ENCODE measurements at regions not wholly inside any gene's neighbourhood (a gene's known extent, or its start where the extent isn't known, plus 50 kb on each side); places are given as distances from the start of the nearest gene placed in this dataset.

- TF ChIP-seq ATF1 (CRISPR knock-in tag; IDR thresholded peaks at IDR 0.05) (no peak), CTCF (IDR thresholded peaks at IDR 0.05) (no peak), MLX (CRISPR knock-in tag; IDR thresholded peaks at IDR 0.05) (no peak), CREM (CRISPR knock-in tag; IDR thresholded peaks at IDR 0.05) (no peak), NFYB (CRISPR knock-in tag; conservative IDR thresholded peaks at IDR 0.05; ENCODE audit: low read depth) (no peak), SMAD4 (CRISPR knock-in tag; IDR thresholded peaks at IDR 0.05) (no peak), SMAD3 (CRISPR knock-in tag; IDR thresholded peaks at IDR 0.05; ENCODE audit: borderline replicate concordance) (no peak), FOXK1 (CRISPR knock-in tag; IDR thresholded peaks at IDR 0.05) (no peak), ATF2 (CRISPR knock-in tag; IDR thresholded peaks at IDR 0.05; ENCODE audit: borderline replicate concordance, low read depth) (no peak), RELA (CRISPR knock-in tag; IDR thresholded peaks at IDR 0.05; ENCODE audit: borderline replicate concordance) (no peak), ATF3 (CRISPR knock-in tag; conservative IDR thresholded peaks at IDR 0.05) (no peak), ZNF121 (CRISPR knock-in tag; IDR thresholded peaks at IDR 0.05) (no peak)
Measured at GRCh38 chr18:46320928-46321711, 216.9 kb downstream of the HAUS1 start.
